DND-41 (cell line): ENCODE measurements at regions not wholly inside any gene's neighbourhood (a gene's known extent, or its start where the extent isn't known, plus 50 kb on each side); places are given as distances from the start of the nearest gene placed in this dataset.

Source experiments
- ATAC-seq: fragments of 200-7000 bp; cut with Tn5 transposase; 3 replicates; pipeline ENCODE4 v1.9.1; 2021; ENCODE audit warnings: low read depth; ENCODE audit not compliant: insufficient read depth
- DNase-seq: peaks from one replicate; pipeline ENCODE4 v3.0.0-alpha.2; 2020
- H2AFZ ChIP-seq: 2 replicates; pipeline ENCODE4 v1.6.0; 2012; ENCODE audit warnings: low read depth, low read length
- H3K27ac ChIP-seq: 2 replicates; pipeline ENCODE4 v1.5.1; 2012; ENCODE audit warnings: low read length, inconsistent platforms
- H3K27me3 ChIP-seq: fragments of 200-600 bp; sonication (generic); 2 replicates; pipeline ENCODE4 v1.6.0; 2012; ENCODE audit warnings: low read length, mild to moderate bottlenecking, inconsistent platforms; ENCODE audit not compliant: insufficient read depth, poor library complexity
- H3K36me3 ChIP-seq: 2 replicates; pipeline ENCODE4 v1.5.1; 2012; ENCODE audit warnings: low read length, inconsistent platforms; ENCODE audit not compliant: insufficient read depth
- H3K4me1 ChIP-seq: 2 replicates; pipeline ENCODE4 v1.5.1; 2012; ENCODE audit warnings: mild to moderate bottlenecking, low read length; ENCODE audit not compliant: insufficient read depth
- H3K4me2 ChIP-seq: 2 replicates; pipeline ENCODE4 v1.6.0; 2012; ENCODE audit warnings: mild to moderate bottlenecking, moderate library complexity, low read length, inconsistent platforms; ENCODE audit not compliant: insufficient read depth
- H3K4me3 ChIP-seq, 2 experiments: fragments of 200-600 bp in 1 of 2; shearing (Covaris generic) in 1 of 2; 2 replicates each; pipeline ENCODE4 v1.5.1; 2012 to 2016; ENCODE audit warnings: inconsistent platforms in 2 of 2, low read length in 2 of 2, mild to moderate bottlenecking in 2 of 2, low read depth in 1 of 2, moderate library complexity in 1 of 2
- H3K79me2 ChIP-seq: 2 replicates; pipeline ENCODE4 v1.6.0; 2012; ENCODE audit warnings: low read length, inconsistent platforms; ENCODE audit not compliant: insufficient read depth
- H3K9ac ChIP-seq: 2 replicates; pipeline ENCODE4 v1.6.0; 2012; ENCODE audit warnings: low read depth, mild to moderate bottlenecking, inconsistent platforms, low read length, moderate library complexity
- H3K9me3 ChIP-seq: 2 replicates; pipeline ENCODE4 v1.5.1; 2012; ENCODE audit warnings: low read length, moderate library complexity, mild to moderate bottlenecking, inconsistent platforms; ENCODE audit not compliant: insufficient read depth, severe bottlenecking
- H4K20me1 ChIP-seq: 2 replicates; pipeline ENCODE4 v1.6.0; 2012; ENCODE audit warnings: low read length; ENCODE audit not compliant: insufficient read depth
- EZH2 ChIP-seq: IDR thresholded peaks from 3 replicates; pipeline ENCODE4 v1.6.1; 2012; ENCODE audit warnings: borderline replicate concordance, low read depth, mild to moderate bottlenecking, moderate library complexity, low read length, inconsistent platforms; ENCODE audit not compliant: severe bottlenecking
- TF ChIP-seq, protein P1 (sequence below): IDR thresholded peaks from 2 replicates; pipeline ENCODE4 v1.5.1; 2012; ENCODE audit warnings: borderline replicate concordance, low read length, moderate library complexity, mild to moderate bottlenecking; ENCODE audit not compliant: poor library complexity, severe bottlenecking; ENCODE audit errors: extremely low read depth

GRCh38 chr11:91756829-91757480, 467.7 kb upstream of the FAT3 start:
- ATAC-seq, result peak; percentile 63
- no peaks in the 10 kb centered on the region for H4K20me1 ChIP-seq
- peak overlapping the region; percentile 33 for H3K9ac ChIP-seq
- TF ChIP-seq, protein P1, sequence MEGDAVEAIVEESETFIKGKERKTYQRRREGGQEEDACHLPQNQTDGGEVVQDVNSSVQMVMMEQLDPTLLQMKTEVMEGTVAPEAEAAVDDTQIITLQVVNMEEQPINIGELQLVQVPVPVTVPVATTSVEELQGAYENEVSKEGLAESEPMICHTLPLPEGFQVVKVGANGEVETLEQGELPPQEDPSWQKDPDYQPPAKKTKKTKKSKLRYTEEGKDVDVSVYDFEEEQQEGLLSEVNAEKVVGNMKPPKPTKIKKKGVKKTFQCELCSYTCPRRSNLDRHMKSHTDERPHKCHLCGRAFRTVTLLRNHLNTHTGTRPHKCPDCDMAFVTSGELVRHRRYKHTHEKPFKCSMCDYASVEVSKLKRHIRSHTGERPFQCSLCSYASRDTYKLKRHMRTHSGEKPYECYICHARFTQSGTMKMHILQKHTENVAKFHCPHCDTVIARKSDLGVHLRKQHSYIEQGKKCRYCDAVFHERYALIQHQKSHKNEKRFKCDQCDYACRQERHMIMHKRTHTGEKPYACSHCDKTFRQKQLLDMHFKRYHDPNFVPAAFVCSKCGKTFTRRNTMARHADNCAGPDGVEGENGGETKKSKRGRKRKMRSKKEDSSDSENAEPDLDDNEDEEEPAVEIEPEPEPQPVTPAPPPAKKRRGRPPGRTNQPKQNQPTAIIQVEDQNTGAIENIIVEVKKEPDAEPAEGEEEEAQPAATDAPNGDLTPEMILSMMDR, result no peak
- no peak for TF ChIP-seq EZH2
- no peak for DNase-seq
- H3K27ac ChIP-seq, result peak overlapping the region; percentile 65
- peak overlapping the region; percentile 55 for H3K4me2 ChIP-seq
- peak overlapping the region; percentile 37 for H2AFZ ChIP-seq
- peak overlapping the region; percentile 7 to 41; a peak in 3 of 4 replicates for H3K4me3 ChIP-seq
- no peaks in the 10 kb centered on the region for H3K27me3 ChIP-seq
- H3K36me3 ChIP-seq, result no peaks in the 10 kb centered on the region
- no peaks in the 10 kb centered on the region for H3K79me2 ChIP-seq
- H3K9me3 ChIP-seq, result no peaks in the 10 kb centered on the region
- H3K4me1 ChIP-seq, result peaks cover 13% of the 10 kb centered on the region

DNA sequence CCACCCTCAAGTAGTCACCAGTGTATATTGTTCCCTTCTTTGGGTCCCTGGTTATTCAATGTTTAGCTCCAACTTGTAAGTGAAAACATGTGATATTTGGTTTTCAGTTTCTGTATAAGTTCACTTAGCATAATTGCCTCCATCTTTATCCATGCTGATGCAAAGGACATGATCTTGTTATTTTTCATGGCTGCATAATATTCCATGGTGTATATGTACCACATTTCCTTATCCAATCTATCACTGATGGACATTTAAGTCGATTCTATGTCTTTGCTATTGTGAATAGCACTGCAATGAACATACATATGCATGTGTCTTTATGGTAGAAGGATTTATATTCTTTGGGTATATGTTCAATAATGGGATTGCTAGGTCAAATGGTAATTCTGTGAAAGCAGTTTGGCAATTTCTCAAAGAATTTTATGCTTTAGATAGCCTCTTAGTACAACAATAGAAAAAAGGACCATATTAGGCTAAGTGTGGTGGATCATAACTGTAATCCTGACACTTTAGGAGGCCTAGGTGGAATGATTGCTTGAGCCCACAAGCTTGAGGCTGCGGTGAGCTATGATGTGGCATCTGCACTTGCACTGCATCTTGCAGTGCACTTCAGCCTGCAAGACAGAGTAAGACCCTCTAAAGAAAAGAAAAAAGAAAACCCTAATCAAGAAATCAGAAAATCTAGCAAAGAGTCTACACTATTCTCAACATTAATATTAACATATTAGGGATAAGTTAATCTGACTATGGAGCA, 468.5 kb upstream of the FAT3 start:
- no peaks in the 10 kb centered on the region for H3K9me3 ChIP-seq
- no peaks in the 10 kb centered on the region for H3K36me3 ChIP-seq
- H3K79me2 ChIP-seq, result no peaks in the 10 kb centered on the region
- H3K27ac ChIP-seq, result peak overlapping the region; percentile 65
- peak; percentile 53 for DNase-seq
- ATAC-seq, result peak; percentile 97
- peak overlapping the region; percentile 7 to 41; a peak in 3 of 4 replicates for H3K4me3 ChIP-seq
- H4K20me1 ChIP-seq, result no peaks in the 10 kb centered on the region
- peak overlapping the region; percentile 33 for H3K9ac ChIP-seq
- H3K4me1 ChIP-seq, result peaks cover 13% of the 10 kb centered on the region
- peak overlapping the region; percentile 37 for H2AFZ ChIP-seq
- no peaks in the 10 kb centered on the region for H3K27me3 ChIP-seq
- H3K4me2 ChIP-seq, result peak overlapping the region; percentile 55
- TF ChIP-seq EZH2, result no peak
- TF ChIP-seq, protein P1, result no peak

DNA sequence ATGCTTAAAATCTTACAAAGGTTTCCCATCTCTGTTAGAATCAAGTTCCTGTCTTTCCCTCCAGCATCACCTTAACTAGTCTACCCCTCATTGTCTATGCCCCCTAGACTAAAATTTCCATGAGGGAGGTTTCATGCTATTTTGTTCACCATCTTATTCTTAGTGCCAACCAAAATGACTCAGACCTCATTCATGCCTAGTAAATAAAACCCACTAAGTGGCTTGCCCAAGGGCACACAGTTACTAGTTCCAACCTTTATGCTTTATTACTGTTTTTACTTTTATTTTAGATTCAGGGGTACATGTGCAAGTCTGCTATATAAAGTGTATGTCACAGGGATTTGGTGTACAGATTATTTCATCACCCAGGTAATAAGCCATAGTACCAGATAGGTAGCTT, 469.1 kb upstream of the FAT3 start:
- DNase-seq (no peak), ATAC-seq (no peak)
- Histone ChIP-seq H3K4me1 (peaks cover 13% of the 10 kb centered on the region), H3K4me2 (no peak overlapping the region), H3K4me3 (no peak overlapping the region), H2AFZ (no peak overlapping the region), H3K9ac (no peak overlapping the region), H3K9me3 (no peaks in the 10 kb centered on the region), H3K27ac (peak overlapping the region; percentile 65), H3K79me2 (no peaks in the 10 kb centered on the region), H3K36me3 (no peaks in the 10 kb centered on the region), H3K27me3 (no peaks in the 10 kb centered on the region), H4K20me1 (no peaks in the 10 kb centered on the region)
- TF ChIP-seq EZH2, result no peak

DNA sequence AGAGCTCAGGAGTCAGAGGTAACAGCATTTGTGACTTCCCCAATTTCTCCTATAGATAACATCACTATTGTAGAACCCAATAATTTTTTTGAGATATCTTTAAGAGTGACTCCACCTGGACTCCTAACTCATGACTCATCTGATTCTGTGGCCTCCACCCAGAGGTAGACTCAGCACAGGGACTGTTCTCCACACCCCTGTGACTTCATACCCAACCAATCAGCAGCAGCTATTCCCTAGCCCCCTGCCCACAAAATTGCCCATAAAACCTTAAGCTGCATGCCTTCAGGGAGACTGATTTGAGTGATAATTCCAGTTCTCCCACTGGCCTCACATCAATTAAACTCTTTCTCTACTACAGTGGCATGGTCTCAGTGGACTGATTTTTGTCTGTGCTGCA, 475.4 kb upstream of the FAT3 start:
- Histone ChIP-seq H4K20me1 (no peaks in the 10 kb centered on the region), H3K9me3 (no peaks in the 10 kb centered on the region), H3K27ac (no peak overlapping the region), H3K9ac (no peak overlapping the region), H3K4me1 (no peaks in the 10 kb centered on the region), H3K4me2 (no peak overlapping the region), H3K79me2 (no peaks in the 10 kb centered on the region), H2AFZ (no peak overlapping the region), H3K36me3 (no peaks in the 10 kb centered on the region), H3K4me3 (no peak overlapping the region), H3K27me3 (no peaks in the 10 kb centered on the region)
- no peak for TF ChIP-seq EZH2
- TF ChIP-seq, protein P1, result no peak
- DNase-seq (no peak), ATAC-seq (no peak)
